SHP77 (cell line): ENCODE measurements at regions not wholly inside any gene's neighbourhood (a gene's known extent, or its start where the extent isn't known, plus 50 kb on each side); places are given as distances from the start of the nearest gene placed in this dataset.
"Not testable (repeated sequence)": the region's sequence is repeated elsewhere in the genome, so short reads cannot be mapped to it uniquely, and the experiment has no call there.

Experiments used
- DNase-seq, 2 experiments: peaks; one replicate each; lab custom pipeline; 2025; lab: John Stamatoyannopoulos, UW

DNA sequence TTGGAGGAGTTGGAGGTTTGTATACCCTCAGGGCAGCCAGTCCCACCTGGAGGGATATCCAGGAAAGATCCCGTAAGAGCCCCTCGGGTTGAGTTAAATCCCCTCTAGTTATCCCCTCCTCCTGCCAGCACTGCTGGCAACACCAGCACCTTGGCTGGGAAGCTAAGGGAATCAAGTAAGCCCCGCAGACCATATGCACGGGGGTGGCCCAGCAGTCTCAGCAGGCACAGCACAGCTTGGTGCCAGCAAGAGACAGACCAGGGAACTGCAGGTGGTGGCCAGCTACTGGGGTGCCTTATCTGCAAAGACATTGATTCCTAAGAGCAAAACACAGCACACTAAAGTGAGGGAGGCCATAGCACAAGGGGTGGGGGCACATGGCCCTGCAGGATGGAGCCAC is 173.8 kb downstream of the GOLGA6L4 start:
- not testable (repeated sequence) for DNase-seq

DNA sequence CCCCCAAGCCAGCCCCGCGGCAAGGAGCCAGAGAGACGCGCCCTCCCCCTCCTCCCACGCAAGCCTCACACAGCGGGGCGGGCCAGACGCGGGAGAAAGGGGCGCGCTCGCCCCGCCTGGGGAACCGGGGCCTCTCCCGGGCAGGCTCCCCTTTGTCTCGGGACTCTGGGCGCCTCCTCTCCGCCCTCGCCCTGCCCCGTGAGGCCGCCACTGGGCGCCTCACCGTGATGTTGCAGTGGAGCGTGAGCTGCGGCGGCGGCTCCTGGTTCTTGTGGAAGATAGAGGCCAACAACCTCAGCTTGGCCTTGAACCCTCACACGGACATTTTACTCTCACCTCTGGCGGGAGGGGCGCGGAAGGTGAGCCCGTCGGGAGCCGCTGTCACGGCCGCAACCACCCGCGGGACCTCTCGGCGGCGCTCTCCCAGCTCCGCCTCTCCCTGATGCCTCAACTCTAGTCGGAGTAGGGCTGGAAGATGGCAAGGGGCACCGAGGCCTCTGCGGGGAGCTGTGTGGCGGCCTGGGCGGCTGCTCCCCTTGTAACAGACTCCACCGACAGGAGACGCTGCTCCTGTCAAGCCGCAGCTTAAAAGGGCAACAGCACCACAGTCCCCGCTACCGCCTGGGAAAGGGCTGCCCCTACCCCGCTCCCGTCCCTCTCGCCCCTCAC is 179.2 kb upstream of the ZSCAN2 start:
- not testable (repeated sequence) for DNase-seq

DNA sequence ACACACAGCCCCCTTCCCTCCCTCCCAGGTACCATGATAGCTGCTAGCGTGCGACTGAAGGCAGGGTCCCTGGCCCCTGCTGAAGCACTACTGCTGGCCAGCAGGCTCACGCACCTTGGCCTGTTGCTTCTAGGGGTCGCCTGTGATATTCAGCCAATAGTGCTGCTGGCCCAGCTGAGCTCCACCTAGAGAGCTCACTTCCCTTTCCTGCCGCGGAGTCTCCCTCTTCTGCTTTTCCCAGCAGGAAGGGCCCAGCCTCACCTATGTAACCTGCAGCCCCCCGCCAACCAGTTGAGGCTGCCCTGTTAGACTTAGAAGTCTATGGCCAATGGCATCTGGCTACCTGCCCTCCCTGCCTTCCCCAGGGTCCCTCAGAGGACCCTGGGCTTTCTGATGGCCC is 175.5 kb upstream of the ZSCAN2 start:
- not testable (repeated sequence) for DNase-seq

DNA sequence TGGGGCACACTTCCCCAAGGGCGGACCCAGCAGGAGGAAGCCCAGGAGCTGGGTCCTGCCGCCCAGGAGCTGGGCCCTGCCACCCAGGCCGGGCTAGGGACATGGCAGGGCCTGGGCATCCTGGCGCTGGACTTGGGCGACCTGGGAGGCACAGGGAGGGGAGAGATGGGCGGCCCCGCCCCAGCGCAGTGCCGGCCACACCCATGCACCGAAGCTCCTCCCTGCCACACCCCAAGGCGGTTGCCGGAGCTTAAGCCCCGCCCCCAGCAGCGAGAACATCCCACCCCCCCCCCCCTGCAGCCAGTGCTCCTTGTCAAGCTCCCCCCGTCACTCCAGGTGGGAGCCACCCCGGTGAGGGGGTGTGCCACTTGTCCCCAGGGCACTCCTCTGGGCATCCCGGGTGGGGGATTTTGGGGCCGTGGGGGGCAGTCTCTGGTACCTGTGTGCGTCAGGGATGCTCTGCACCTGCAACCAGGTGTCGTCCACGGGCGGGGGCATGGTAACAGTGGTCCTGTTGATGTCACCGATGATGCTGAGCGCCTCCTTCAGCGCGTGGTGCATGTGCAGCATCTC is 127.4 kb upstream of the ZSCAN2 start:
- DNase-seq: not testable (repeated sequence)

DNA sequence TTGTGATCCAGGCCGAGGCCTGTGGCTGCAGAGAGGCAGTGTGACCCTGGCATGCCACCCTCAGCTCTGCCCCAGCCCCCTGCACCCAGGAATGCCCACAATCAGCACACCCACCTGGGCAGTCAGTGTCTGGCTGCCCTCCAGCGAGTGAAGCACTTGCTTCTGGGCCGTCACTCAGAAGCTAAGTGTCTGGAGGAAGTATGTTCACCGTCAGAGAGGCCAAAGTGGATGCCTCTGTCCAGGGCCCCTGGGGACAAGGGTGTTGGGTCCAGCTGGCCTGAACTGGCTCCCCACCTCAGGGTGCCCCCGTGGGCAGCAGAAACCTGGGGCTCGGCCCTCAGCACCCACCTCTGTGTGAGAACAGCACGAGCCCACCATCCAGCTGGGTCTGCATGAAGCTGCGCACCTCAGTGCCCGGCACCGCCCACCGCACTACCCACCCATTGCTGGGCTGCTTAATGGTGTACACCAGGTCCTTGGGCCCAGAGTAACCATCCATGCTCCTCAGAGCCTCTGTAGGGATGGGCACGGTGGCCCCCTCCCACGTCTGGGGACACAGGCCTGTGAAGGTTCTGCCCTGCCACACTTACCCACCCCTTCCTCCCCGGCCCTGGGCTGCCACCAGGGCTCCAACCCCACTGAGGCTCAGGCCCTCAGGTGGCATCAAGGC is 124.3 kb upstream of the ZSCAN2 start:
- DNase-seq: not testable (repeated sequence)

DNA sequence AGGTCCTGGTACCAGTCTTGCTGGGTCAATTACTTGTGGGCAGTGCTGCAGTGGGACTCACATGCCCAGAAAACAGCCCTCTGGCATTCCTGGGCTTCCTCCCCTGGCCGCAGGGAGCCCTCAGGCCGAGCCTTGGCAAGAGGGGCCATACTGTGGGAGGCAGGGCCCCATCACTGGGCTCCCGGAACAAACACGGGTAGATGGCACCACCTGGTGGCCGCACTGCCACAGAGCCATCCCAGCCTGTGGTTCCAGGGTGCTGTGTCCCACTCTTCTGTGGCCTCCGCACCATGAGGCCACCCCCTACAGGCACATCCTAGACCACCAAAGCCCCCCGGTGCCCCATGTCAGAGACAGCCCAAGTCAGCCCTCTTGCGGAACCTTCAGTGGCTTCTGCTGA is 123.3 kb upstream of the ZSCAN2 start:
- DNase-seq: not testable (repeated sequence)

DNA sequence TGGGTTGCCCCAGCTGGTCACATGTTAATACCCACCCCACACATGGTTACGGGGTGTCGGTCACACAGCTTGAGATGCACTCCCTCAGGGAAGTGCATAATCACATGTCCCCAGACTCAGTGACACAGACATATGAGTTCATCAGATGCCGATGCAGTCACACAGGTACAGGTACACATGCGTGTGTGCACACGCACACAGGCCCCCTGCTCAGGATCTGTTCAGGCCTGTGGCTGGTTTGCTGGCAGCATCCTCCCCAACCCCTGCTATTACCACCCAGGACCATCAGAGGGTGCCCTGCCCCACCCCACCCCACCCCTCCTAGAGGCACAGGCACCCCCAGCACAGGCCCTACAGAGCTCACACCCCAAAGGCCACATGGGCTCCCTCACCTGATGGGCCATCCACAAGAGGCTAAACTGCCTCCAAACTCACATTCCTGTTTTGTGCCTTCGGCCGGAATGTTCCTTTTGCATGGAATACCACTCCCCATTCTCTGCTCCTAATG is 120.6 kb upstream of the ZSCAN2 start:
- not testable (repeated sequence) for DNase-seq

DNA sequence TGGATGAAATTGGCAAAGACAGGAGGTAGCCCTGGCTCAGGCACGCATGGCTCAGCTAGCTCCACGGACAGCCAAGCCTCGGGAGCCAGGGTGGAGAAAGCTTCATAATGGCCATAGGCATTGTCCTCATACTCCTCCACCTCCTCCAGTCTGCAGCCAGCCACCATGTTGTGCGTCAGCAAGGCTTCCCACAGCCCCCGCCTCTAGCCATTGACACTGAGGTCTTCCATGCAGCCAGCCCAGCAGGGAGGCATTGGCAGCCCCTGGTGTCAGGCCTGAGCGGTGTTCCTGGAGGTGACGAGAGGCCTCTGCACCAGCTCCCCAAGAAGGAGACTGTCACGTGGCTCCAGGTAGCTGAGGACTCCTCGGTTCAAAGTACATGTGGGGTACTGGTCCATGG is 117.0 kb upstream of the ZSCAN2 start:
- not testable (repeated sequence) for DNase-seq

DNA sequence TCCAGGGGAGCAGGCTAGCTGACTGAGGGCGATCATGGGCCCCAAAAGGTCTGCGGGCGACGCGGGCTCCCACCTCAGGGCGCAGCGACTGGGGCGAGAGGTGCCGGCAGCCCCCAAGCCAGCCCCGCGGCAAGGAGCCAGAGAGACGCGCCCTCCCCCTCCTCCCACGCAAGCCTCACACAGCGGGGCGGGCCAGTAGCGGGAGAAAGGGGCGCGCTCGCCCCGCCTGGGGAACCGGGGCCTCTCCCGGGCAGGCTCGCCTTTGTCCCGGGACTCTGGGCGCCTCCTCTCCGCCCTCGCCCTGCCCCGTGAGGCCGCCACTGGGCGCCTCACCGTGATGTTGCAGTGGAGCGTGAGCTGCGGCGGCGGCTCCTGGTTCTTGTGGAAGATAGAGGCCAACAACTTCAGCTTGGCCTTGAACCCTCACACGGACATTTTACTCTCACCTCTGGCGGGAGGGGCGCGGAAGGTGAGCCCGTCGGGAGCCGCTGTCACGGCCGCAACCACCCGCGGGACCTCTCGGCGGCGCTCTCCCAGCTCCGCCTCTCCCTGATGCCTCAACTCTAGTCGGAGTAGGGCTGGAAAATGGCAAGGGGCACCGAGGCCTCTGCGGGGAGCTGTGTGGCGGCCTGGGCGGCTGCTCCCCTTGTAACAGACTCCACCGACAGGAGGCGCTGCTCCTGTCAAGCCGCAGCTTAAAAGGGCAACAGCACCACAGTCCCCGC is 100.5 kb upstream of the ZSCAN2 start:
- DNase-seq: not testable (repeated sequence)

DNA sequence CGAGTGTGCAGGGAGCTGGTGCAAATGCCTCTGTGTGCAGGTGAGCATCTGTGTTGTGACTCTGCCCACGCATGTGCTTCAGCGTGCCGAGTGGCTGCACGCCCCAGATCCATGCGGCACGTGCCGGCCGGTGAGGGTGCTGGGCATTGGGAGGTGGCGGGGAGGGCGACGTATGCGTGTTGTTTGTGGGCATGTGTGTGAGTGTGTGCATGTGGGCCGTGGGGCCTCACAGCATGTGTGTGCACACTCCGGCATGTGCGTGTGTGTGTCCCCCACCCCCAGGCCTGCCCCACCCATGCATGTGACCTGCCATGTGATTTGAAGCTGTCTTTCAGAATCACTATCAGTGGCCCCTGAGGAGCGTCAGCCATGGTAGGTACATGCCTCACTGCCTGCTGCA is 97.7 kb upstream of the ZSCAN2 start:
- DNase-seq: not testable (repeated sequence)

DNA sequence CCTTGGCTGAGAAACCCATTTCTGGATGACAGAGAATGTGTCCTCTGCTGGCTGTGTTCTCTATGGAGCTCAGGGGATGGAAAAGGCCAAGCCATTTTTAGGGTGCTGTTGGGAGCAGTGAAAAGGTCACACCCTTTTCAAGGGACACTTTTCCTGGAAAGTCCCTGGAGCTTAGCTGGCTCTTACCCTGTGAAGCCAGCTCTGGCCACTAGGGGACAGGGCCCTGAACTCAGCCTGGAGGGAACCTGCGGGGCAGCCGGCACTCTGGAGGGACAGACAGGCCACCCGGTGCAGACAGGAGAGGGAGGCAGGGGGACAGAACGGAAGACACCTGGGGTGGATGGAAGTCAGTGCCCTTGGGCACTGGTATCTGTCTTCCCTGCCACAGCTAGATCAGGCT is 95.3 kb upstream of the ZSCAN2 start:
- not testable (repeated sequence) for DNase-seq

DNA sequence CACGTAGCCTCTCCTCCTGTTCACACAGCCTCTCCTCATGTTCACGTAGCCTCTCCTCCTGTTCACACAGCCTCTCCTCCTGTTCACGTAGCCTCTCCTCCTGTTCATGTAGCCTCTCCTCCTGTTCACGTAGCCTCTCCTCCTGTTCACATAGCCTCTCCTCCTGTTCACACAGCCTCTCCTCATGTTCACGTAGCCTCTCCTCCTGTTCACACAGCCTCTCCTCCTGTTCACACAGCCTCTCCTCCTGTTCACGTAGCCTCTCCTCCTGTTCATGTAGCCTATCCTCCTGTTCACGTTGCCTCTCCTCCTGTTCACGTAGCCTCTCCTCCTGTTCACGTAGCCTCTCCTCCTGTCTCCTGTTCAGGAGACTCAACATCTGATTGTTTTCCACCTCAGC is 88.5 kb upstream of the ZSCAN2 start:
- not testable (repeated sequence) for DNase-seq

DNA sequence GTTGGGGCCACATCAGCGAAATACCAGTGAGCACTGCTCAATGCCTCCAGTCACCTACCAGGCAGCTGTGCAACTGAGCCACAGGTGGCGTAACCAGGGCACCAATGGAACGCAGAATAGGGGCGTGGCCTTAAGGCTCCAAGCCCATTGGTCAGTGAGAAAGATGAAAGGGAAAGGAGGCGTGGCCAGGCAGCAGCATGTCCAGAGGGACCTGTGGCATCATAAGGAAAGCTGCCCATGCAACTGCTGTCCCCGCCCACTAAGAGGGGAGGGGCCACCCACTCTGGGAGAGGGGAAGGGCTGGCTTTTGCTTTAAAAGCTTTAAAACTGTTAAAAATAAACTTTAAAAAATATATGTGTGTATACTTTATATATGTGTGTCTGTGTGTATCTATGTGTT is 84.0 kb upstream of the ZSCAN2 start:
- not testable (repeated sequence) for DNase-seq

DNA sequence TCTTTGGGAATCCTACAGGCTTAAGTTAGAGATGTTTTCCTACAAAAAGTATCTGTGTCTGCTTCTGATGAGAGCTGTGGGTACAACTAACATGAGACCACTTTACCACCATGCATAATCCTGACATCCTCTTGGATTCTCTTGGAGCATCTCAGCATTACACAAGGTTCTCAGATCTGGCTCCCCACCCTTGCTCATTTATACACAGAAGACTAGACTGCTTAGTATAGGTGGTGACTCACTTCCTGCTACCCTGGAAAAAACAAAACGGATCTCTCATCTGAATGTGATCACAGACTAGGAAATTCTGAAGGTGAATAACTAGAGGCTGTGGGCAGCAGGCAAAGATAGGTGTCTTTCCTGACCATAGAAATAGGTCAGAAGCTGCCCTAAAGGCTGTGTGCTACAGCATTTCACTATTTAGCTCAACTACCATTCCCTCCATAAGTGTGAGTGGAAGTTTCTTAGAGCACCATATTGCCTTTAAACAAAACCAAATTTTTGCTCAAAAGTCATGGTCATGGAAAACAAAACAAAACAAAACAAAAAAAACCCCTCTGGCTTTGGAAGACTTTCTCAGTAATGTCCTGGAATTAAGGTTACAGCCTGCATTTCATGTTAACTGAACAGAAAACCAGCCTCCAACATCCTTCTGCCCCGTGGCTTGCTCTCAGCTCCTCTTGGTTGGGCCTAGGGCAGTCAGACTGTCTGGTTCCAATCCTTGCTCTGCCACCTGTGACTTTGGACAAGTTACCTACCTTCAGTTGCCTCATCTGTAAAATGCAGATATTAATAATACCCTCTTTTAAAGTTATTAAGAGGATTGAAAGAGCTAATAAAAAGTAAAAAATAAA is 75.1 kb upstream of the ZSCAN2 start:
- DNase-seq: not testable (repeated sequence)

DNA sequence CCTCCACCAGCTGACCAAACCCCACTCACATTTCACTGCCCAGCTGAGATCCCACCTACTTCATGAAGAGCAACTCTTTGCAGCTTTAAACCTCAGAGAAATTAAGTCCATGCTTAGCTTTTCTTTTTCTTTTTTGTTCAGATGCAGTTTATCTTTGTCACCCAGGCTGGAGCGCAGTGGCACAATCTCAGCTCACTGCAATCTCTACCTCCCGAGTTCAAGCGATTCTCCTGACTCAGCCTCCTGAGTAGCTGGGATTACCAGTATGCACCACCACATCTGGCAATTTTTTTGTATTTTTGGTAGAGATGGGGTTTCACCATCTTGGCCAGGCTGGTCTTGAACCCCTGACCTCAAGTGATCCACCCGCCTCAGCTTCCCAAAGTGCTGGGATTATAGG is 70.1 kb upstream of the ZSCAN2 start:
- not testable (repeated sequence) for DNase-seq

DNA sequence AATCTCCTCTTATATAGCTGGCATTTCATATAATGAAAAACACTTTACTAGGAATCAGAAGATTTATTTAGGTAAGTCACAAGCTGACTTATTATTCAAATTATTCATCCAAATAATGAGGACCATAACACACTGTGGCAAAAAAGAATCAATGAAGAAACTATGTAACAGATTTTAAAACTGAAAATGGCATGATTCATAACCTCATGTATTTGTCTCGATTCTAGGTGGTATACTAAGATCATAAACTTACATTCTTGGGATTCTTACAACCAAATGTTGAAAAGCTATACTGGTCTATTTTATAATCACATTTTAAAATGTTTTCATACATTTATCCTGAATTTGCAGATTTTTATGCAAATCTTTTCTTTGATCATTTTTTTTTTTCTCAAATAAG is 69.6 kb upstream of the ZSCAN2 start:
- not testable (repeated sequence) for DNase-seq

DNA sequence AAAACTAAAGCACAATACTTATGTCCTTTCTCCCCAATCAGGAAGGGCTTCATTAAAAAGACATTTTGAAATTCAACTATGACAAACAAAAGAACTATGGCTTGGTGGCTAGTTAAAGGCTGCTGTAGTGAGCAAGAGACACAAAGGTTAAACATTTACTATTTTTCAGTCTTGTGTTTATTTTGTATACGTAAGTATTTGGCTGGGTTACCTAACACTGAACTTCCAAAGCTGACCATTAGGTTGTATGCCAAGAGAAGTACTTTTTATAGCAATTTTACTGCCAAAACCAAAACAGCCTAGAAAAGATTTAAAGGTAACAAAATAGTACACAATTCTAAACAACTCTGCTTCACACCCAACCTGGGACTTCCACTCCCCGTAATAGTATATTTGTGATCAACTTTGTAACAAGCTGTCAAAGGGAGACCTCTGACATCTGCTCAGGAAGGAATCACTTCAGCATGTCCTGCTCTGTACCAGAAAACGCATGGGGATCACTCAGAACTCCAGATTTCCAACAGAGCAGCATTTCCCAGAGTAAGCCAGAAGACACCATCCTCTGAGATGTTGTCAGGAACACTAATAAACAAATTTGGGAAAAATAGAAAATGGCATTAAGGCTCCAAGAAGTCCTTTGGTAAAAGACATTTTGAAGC is 69.0 kb upstream of the ZSCAN2 start:
- not testable (repeated sequence) for DNase-seq

DNA sequence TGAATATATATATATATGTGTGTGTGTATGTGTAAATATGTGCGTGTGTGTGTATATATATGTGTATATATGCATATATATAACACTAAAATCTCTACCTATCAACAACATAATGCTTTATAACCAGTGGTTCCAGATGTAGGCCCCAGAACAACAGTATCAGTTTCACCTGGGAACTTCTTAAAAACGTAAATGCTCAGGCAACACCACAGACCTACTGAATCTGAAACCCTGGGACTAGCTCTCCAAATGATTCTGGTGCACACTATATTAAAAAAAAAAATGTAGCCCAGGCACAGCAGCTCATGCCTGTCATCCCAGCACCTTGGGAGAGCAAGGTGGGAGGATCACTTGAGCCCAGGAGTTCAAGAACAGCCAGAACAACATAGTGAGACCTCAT is 67.1 kb upstream of the ZSCAN2 start:
- not testable (repeated sequence) for DNase-seq

DNA sequence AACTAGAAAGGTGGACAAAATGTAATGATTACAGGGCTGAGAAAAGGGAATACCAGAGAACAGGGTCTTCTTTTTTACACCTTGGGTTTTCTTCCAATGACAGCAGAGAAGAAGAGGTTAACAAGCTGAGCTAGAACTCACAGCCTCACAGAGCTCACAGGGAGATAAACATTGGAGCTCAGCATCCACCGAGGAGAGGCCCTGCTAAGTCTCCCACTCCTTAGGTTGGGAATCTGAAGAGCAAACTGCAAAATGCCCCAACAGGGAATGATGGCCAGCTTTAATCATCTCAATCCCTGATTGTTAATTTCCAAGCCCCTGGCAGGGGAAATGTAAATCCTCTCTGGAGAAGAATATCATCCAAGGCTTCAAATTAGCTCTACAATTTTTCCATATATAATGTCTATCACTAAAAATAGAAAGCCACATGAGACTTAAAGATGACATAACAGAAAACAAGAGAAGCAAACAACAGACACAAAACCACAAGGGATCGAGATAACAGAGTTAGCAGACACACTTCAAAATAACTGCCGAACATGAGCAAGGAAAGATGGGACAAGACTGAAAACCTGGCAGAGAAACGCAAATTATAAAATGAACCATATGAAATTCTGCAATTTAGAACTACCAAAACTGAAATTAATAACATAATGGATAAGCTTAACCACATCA is 66.1 kb upstream of the ZSCAN2 start:
- DNase-seq: not testable (repeated sequence)

DNA sequence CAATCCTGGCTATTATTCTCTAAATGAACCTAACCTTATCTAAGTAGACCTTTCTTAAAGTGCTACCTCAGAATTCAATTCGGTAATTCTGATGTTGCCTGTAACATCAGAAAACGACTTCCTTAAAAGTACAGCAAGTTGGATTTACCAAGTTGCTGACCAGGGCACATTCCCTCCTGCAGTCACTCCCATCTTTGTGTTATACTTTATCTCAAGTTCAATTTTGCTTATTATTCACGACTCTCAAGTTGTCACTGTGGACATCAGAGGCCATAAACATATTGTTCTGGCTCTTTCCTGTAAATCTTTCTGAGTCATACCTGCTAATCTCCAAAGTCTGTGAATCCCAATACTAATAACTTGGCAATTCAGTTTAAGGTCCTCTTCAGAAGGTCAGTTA is 64.6 kb upstream of the ZSCAN2 start:
- DNase-seq: not testable (repeated sequence)
